HepG2 (cell line): ENCODE measurements at regions not wholly inside any gene's neighbourhood (a gene's known extent, or its start where the extent isn't known, plus 50 kb on each side); places are given as distances from the start of the nearest gene placed in this dataset.

Experiments used
- EZH2 ChIP-seq: conservative IDR thresholded peaks from 2 replicates; pipeline ENCODE4 v1.6.1; 2012; ENCODE audit warnings: mild to moderate bottlenecking, low read depth, low read length, moderate library complexity
- NFE2L2 ChIP-seq: fragments of 150-350 bp; IDR thresholded peaks from 2 replicates; pipeline ENCODE4 v1.6.1; 2014; ENCODE audit warnings: low read length
- REXO4 ChIP-seq: sonication (generic); formaldehyde crosslinking; IDR thresholded peaks from 2 replicates; pipeline ENCODE4 v1.8.0; 2022; ENCODE audit warnings: missing genetic modification reagents, mild to moderate bottlenecking, borderline replicate concordance
- SIN3A ChIP-seq: IDR thresholded peaks from 2 replicates; pipeline ENCODE4 v1.6.1; 2011; ENCODE audit warnings: low read depth, mild to moderate bottlenecking, control low read depth, low read length, borderline replicate concordance
- SMAD1 ChIP-seq: sonication (generic); formaldehyde crosslinking; IDR thresholded peaks from 2 replicates; pipeline ENCODE4 v1.4.0; 2020; ENCODE audit warnings: missing genetic modification reagents, low read depth, mild to moderate bottlenecking, borderline replicate concordance
- TF ChIP-seq, protein P1 (sequence below): sonication (generic); formaldehyde crosslinking; IDR thresholded peaks from one replicate; pipeline ENCODE4 v1.5.1; 2020; ENCODE audit warnings: mild to moderate bottlenecking, missing genetic modification reagents; ENCODE audit errors: not compliant biosample characterization
- TF ChIP-seq, protein P2 (sequence below): sonication (generic); formaldehyde crosslinking; IDR thresholded peaks from 2 replicates; pipeline ENCODE4 v1.4.0; 2020; ENCODE audit warnings: mild to moderate bottlenecking, missing genetic modification reagents

DNA sequence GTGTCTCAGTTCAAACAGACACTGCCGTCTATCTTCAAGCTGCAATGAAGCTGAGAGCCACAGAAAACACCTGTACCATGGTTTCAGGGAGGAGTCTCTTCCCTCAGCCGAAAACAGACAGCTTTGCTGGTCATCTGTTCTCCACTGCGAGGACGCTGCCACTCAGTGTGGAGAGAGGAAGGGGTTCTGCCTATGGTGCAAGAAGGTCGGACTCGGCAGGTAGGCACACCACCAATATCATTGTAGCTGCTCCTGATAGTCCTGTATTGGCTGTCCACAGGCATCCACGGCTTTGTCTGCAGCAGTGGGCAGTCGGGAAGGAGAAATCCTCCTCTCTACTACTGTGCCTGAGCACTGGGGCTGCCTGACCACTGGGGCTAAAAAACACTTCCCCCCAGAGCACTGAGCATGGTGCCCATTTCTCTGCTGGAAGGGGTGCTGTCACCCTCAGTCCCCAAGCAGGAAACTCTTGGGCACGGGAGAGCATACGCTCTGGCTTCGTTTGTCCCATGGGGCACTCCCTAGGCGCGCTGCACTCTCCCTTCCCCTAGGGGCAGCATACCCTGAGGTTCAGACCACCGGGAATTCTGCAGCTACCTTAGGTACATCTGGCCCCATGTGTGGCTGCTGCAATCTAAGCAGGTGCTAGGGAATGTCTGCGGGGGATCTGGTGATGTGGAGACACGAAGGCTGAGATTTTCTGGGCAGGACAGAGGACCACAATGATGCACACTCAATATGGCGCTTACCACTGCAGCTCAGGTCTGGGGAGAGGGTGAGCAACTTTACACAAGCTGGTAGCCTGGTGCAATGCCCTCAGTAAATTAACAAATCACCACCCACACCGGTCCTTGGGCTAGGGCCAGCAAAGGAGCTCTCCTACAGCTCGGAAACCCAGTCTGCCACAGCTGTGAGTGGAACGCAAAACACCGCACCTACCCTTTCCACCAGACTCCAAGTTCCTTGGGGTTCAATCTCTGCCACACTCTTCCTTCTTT, 880.9 kb upstream of the SEMA6A start:
- TF ChIP-seq REXO4, result no peak
- TF ChIP-seq, protein P1, sequence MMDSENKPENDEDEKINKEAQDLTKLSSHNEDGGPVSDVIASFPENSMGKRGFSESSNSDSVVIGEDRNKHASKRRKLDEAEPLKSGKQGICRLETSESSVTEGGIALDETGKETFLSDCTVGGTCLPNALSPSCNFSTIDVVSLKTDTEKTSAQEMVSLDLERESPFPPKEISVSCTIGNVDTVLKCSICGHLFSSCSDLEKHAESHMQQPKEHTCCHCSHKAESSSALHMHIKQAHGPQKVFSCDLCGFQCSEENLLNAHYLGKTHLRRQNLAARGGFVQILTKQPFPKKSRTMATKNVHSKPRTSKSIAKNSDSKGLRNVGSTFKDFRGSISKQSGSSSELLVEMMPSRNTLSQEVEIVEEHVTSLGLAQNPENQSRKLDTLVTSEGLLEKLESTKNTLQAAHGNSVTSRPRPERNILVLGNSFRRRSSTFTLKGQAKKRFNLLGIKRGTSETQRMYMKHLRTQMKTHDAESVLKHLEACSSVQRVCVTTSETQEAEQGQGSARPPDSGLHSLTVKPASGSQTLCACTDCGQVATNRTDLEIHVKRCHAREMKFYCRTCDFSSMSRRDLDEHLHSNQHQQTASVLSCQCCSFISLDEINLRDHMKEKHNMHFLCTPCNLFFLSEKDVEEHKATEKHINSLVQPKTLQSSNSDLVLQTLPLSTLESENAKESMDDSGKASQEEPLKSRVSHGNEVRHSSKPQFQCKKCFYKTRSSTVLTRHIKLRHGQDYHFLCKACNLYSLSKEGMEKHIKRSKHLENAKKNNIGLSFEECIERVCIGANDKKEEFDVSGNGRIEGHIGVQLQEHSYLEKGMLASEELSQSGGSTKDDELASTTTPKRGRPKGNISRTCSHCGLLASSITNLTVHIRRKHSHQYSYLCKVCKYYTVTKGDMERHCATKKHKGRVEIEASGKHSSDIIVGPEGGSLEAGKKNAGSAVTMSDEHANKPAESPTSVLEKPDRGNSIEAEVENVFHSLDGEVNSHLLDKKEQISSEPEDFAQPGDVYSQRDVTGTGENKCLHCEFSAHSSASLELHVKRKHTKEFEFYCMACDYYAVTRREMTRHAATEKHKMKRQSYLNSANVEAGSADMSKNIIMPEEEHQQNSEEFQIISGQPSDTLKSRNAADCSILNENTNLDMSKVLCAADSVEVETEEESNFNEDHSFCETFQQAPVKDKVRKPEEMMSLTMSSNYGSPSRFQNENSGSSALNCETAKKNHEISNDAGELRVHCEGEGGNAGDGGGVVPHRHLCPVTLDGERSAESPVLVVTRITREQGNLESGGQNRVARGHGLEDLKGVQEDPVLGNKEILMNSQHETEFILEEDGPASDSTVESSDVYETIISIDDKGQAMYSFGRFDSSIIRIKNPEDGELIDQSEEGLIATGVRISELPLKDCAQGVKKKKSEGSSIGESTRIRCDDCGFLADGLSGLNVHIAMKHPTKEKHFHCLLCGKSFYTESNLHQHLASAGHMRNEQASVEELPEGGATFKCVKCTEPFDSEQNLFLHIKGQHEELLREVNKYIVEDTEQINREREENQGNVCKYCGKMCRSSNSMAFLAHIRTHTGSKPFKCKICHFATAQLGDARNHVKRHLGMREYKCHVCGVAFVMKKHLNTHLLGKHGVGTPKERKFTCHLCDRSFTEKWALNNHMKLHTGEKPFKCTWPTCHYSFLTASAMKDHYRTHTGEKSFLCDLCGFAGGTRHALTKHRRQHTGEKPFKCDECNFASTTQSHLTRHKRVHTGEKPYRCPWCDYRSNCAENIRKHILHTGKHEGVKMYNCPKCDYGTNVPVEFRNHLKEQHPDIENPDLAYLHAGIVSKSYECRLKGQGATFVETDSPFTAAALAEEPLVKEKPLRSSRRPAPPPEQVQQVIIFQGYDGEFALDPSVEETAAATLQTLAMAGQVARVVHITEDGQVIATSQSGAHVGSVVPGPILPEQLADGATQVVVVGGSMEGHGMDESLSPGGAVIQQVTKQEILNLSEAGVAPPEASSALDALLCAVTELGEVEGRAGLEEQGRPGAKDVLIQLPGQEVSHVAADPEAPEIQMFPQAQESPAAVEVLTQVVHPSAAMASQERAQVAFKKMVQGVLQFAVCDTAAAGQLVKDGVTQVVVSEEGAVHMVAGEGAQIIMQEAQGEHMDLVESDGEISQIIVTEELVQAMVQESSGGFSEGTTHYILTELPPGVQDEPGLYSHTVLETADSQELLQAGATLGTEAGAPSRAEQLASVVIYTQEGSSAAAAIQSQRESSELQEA, result no peak
- no peak for TF ChIP-seq NFE2L2
- TF ChIP-seq EZH2, result no peak
- no peak for TF ChIP-seq SIN3A
- TF ChIP-seq, protein P2, sequence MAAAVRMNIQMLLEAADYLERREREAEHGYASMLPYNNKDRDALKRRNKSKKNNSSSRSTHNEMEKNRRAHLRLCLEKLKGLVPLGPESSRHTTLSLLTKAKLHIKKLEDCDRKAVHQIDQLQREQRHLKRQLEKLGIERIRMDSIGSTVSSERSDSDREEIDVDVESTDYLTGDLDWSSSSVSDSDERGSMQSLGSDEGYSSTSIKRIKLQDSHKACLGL (CRISPR knock-in tag), result no peak
- TF ChIP-seq SMAD1, result no peak
